GM21360 (cell line): ENCODE measurements at regions not wholly inside any gene's neighbourhood (a gene's known extent, or its start where the extent isn't known, plus 50 kb on each side); places are given as distances from the start of the nearest gene placed in this dataset.
"Not testable (repeated sequence)": the region's sequence is repeated elsewhere in the genome, so short reads cannot be mapped to it uniquely, and the experiment has no call there.

Source experiments
- ATAC-seq: cut with Tn5 transposase; IDR thresholded peaks from one replicate; pipeline ENCODE4 v1.9.1; 2021; ENCODE audit warnings: mild to moderate bottlenecking, moderate library complexity; ENCODE audit not compliant: unreplicated experiment

DNA sequence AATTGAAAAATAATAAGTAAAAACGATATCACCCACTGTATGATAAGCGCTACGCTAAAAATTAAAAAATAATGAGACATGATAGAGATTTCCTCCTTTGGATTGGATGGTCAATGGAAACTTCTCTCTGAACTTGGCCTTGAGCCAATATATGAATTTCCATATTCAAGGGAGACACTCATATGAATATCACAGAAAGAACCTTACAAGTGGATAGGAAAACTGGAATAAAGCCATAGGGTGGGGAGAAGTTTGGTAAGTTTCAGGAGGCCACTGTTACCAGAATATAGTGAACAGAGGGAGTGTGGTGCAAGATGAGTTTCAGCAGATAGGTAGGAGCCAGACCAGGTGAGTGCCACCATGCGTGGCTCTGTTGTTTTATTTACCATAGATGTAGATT lies 147.2 kb downstream of the SEM1 start:
- no peak for ATAC-seq

DNA sequence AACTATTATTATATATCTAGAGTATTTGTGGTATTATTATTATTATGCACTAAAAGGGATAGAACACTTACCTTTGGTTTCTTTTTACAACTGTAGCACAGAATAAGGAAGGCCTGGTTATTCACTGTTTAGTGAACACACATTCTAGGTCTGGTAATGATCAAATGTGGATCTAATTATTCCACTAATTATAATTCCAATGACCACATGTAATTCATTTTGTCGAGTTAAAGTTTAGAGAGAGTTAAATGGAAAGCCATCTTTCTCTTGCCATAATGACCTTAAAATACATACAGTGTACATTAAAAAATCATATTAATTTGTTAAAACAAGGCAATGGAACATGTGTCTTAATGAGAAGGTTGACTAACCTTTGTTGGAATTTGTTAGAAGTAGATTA lies 147.8 kb downstream of the SEM1 start:
- no peak for ATAC-seq

DNA sequence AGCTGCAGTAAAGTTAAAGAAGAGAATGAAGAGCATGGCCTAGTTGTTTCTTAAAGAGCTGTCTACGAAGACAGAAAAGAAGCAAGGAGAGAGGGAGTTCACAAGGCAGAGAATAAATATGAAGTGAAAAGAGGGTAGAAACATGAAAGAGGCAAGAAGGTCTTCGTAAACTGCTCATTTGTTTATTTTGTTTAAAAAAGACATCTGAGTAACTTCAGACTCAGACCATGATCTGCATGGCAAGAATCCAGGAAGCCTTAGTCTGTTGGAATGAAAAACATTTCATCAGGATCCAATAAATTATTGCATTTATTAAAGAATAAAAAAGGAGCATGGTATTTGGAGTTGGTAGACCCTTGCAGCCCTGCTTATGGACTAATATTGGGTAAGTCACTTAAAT lies 151.1 kb downstream of the SEM1 start:
- no peak for ATAC-seq

DNA sequence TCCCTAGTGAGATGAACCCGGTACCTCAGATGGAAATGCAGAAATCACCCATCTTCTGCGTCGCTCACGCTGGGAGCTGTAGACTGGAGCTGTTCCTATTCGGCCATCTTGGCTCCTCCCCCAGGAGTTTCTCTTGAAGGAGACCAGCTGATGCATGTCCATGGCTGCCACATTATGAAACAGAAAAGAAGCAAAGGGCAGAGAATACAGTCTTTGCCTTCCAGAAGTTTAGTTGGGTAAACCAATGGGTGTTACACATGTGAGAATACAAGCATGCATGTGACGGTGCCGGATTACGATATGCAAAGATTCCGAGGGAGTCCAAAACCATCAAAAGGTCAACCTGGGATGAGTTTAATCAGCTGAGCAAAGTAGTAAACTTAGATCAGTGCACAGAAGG lies 151.6 kb downstream of the SEM1 start:
- ATAC-seq = no peak

DNA sequence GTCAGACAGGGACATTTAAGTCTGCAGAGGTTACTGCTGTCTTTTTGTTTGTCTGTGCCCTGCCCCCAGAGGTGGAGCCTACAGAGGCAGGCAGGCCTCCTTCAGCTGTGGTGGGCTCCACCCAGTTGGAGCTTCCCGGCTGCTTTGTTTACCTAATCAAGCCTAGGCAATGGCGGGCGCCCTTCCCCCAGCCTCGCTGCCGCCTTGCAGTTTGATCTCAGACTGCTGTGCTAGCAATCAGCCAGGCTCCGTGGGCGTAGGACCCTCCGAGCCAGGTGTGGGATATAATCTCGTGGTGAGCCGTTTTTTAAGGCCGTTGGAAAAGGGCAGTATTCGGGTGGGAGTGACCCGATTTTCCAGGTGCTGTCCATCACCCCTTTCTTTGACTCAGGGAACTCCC lies 152.0 kb downstream of the SEM1 start:
- ATAC-seq = not testable (repeated sequence)

DNA sequence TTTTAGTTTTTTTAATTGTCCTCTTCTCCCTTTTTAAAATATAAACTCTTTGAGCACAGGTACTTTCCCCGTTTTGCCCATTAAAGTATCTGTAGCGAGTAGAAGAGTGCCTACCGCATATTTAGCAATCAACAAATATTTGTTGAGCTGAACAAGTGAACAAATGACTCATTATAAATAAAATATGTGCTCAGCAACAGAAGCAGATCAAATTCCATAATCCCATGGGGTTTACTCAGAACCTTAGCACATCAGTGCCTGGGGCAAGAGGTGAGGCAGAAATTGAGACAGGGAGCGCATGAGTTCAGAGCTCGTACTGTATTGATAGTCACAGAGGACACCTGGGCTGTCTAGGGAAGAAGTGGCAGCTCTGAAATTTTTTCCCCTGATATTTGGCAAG lies 161.0 kb downstream of the SEM1 start:
- no peak for ATAC-seq

DNA sequence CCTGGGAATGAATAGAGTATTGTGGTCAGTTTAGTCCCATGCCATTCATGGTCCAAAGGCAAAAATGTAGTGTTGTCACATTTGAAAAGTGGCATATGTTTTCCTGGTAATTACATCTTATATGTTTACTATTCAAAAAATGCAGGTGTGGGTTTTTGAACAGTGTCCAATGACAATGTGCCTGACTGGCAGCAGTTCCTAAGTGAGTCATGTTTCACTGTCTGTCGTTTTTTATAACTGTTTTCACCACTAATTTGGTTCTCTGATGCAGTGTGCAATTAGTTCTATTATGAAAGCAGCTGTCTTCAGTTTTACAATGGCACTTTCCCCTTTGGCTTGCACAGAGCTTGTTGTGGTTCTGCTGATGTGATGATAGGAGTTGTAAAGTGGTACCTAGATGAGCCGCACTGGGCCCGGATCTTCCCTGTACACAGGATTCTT lies 162.3 kb downstream of the SEM1 start:
- ATAC-seq = no peak

DNA sequence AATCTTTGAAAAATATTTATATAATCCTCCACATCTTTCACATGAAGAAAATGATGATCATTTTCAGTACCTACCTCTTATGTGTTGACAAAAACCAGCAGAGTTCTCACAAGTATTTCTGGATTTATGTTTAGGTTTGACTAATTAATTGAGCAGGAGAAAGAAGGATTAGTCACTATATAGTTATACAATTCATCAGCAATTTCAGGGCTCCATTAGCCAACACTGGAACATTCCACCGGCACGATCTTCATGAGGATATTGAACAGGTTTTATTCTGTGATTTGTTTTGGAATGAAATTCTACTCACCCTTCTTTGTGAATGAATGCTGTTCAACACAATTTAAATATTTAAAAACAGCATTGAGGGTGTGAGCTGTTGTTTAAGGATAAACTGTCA lies 163.2 kb downstream of the SEM1 start:
- no peak for ATAC-seq

DNA sequence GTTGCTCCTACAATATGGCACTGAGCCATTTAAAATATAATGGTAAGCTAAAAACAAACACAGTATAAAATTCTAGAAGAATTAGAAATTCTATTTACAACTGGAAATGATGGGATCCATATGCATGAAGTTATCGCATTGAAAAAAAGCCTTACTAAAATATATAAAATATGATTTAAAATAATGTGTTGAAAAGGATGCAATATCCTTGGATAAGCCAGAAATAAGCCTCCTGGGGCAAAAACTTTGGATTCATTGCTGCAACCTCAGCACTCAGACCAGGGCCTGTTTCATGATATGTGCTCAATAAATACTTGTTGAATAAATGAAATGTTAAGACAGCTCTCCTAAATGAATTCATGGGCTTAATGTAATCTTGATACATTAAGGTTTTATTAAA lies 170.2 kb downstream of the SEM1 start:
- ATAC-seq = no peak

DNA sequence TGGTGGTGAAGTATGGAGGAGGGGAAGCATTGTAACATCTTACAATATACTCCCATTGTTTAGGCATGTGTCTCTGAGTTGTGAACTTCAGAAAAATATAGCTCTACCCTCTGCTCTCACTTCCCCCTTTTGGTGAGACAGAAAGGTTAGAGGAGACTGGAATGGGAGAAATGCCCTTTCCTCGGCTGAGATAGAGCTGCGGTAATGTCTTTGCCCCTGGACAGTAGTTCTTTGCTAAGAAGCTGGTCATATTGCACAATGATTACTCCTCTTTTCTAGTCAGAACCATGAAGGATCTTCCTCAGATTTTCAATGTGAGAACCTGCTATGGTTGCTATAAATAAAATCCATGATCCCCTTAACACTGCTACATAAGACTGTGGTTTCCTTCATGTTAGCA lies 171.0 kb downstream of the SEM1 start:
- no peak for ATAC-seq

DNA sequence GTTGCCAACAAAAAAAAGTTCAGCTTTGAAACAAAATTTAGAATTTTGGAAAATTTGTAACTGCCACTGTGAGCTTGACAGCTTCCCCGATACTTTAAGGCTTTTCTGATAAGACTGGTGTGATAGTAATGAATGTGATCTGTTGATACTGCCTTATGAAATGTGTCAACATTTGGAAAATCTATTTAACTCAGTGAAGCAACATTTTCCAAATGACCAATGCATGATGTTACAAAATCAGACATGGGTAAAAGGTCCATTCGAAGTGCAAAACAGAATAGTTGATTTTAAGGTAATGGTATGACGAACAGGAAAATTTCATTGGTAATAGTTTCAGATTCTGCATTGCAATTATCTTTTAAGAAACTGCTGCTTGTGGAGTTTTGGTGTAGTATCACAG lies 175.4 kb downstream of the SEM1 start:
- no peak for ATAC-seq

DNA sequence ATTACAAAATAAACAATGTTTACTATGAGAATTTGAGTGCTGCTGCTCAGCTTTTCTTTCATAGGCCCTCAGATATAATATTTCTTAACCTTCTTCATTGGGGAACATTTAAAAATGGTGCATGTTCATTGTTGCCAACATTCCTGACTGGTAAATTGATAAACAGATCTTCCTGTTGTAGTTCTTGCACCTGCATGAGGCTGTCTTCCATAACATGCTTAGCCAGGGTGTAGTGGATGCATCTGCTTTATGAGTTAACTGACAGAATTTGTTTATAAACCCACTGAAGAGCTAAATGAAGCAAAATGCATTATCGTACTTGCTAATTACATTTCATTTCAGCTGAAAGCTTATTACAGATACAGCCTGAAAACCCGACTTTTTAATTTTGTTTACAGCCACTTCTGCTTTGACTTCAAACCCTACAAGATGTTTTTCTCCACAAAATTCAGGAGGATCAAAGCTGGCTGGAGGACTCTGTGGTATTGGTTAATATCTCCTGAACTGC lies 177.2 kb downstream of the SEM1 start:
- ATAC-seq = no peak

DNA sequence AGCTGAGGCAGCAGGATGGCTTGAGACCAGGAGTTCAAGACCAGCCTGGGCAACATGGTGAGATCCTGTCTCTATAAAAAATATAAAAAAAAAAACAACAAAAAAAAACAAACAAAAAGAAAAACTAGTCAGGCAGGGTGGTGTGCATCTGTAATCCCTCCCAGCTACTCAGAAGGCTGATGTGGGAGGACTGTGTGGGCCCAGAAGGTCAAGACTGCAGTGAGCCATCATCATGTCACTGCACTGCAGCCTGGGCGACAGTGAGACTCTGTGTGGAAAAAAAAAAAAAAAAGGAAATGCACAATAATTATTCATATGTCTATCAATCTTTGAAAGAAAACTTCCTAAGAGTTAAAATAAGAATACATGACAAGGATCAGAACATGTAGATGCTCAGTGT lies 178.3 kb downstream of the SEM1 start:
- no peak for ATAC-seq

DNA sequence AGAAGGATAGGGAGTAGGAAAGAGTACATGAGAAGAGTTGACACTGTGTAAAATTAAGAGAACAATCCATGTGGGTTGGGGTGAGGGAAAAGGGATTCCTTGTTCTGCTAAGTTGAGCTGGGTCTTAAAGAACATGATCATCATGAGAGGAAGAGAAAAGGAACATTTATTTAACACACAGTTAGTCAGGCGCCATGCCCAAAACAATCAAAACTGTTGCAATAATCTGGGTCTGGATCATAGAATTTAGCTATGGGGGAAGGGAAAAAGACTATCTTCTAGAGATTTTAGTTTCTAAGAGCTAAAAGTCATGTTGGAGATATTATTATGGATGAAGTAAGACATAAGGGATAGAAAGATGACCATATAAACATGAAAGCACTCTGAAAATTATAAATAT lies 178.9 kb downstream of the SEM1 start:
- no peak for ATAC-seq

DNA sequence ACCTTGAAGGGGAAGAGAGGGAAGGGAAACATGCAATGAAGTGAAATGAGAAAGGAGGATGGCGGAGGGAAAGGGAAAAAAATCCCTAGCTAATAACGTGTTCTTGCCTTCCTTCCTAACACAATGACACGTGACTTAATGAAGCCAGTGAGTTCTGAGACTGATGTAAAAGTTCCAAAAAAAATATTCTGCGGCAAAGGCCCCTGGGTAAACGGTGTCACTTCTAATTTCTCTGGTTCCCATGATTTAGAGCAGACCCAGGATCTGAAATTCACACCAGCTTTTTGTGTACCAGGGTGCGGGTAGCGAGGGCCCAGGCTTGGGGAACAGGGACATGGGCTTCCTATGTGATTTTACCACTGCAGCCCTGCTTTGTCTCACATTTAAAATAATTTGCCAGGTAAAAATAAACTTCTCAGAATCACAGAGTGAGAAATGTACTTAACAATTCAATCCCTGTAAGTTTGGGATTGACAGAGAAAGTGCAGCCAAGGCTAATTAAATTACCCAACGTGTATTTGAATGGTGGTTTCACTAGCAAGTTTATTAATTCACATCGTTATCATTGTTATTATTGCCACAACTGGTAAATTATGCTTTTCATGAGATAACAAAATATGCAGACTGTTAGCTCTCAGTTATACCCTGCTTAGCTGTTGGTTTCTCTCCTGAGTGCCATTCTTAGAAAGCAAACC lies 182.4 kb downstream of the SEM1 start:
- no peak for ATAC-seq

DNA sequence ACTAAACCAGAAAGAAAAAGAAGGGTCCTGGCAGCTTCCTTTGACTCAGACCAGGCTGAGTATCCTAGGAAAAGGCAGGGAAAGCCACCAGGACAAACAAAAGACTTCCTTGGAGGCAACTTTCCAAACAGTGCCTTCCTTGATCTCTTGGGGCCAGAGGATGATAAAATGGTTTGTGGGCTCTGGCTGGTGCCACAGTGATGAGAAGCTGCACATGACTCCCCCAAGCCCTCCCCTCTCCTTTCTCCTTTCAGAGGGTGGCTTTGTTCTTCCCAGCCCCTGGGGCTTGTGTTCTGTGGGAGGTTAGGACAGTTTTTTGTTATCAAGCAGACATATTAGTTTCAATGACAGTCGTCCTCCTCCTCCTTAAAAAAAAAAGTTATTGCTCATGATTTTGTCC lies 183.2 kb downstream of the SEM1 start:
- no peak for ATAC-seq

DNA sequence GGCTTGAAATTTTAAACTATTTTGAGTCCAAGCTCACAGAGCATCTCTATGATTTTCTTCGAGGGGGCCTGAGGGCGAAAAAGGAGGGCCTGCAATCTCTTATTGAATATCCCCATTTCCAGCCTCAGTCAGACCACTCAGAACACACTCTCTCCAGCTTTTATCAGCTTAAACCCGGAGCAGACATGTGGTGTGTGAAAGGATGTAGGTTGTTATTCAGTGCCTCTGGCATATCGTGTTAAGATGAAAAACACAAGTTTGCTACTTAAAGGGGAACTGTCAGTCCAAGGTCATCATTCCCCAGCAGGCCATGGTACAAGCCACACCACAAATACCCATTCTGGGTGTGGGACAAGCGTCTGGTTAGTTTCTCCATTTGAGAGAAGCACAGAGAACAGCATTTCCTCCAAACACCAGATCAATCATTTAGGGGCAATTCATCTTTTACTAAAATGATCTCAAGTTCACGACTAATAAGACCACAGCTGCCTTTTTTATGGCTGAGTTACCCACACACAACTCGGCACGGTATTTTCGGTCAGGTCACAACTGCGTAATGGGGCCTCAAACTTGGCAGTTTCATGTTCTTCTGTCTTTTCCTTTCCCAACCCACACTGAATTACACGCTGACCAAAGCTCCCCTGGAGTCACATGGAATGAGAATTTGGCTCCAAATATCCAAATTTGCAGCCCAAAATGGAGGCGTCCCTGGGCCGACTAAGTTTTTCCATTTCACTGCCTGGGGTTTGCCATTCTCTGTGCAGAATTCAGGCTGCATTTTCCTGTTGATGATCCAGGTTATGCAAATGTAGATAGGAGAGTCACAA lies 188.4 kb downstream of the SEM1 start:
- no peak for ATAC-seq

DNA sequence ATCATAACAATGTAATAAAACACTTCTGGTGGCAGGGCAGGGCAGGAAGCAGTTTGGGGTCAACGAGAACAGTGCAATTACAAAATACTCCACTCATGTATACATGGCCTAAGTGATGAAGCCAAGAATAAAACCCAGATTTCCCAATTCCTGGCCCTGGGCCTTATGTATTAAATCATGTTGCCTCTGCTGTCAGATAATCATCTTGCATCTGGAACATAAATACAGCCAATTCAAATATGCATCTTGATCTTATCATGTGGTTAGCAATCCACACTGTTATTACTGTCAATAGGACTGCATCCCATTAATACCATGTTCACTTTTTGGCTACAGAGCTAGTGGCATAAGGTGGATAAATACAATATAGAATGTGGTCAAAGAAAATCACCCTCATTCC lies 186.5 kb upstream of the SLC25A13 start:
- ATAC-seq = no peak

DNA sequence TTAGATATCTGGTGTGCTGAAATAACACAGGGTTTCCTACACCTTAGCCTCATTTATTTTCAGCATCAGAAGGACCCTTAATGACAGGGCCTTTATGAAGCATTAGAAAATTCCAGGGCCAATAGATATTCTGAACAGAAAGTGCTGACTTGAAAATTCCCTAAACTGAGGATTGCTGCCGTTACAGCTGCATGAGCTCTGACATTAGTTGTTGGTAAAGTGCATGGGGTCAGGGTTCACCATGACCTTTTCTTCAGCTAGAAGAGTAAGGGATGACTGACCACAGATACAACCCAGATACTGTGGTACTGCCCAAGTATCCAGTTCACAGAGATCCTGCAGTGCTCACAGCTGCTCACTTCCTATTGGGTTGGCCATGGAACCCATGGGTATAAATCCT lies 181.7 kb upstream of the SLC25A13 start:
- no peak for ATAC-seq

DNA sequence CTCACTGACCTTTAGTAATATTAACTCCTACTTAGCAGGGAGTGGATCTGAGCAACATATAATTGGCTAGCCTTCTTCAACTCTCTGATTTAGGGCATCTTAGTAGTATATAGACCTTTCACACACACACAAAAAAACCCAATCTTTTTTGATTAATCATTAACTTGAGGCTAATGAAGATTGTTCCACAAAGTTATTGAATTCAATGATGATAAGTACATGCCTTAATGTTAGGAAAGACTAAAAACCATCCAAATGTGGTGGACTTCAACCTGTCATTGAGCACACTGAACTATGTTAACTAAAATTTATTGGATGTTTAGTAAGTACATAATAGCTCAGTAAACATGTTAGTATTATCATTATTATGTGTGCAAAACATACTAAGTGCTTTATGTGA lies 179.4 kb upstream of the SLC25A13 start:
- ATAC-seq = no peak

DNA sequence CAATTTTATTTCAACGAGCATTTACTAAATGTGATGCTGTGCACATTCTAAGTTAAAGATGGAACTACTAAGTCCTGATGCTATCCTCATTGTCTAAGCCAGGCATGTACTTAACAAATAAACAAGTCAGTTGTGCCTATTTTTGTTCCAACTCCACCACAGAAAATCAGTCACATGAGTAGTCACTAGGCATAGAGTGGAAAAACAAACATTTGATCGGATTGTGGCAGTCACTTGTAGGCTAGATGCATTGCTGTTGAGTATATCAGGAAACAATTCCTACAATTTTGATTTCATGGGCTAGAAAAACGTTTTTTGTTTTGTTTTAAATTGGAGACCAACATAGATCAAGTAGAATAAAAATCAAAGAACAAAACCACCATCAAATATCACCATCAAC lies 177.6 kb upstream of the SLC25A13 start:
- ATAC-seq = no peak

DNA sequence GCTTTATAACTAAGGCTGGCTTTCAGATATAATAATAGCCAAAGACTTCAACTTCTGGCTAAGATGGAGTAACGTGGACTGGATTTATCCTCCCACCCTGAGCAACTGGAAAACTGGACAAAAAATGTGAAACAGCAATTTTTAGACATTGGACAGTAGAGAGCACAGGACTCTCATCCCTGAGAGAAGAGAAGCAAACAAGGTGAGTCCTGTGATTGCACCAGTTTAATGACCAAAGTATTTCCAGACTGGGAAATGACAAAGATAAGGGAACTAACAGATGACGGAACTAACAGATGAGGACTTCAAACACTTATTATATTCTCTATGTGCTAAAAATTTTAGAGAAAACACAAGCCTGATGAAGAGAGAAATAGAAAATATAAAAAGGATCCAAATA lies 175.7 kb upstream of the SLC25A13 start:
- no peak for ATAC-seq
